H9 (cell line): ENCODE measurements at regions not wholly inside any gene's neighbourhood (a gene's known extent, or its start where the extent isn't known, plus 50 kb on each side); places are given as distances from the start of the nearest gene placed in this dataset.

ENCODE experiments used
- DNase-seq: peaks from one replicate; pipeline ENCODE4 v3.0.0-alpha.2; 2017
- H2AFZ ChIP-seq: one replicate; pipeline ENCODE4 v1.6.1; 2013; ENCODE audit warnings: mild to moderate bottlenecking, low read length, control low read depth, moderate library complexity
- H2AK5ac ChIP-seq: 2 replicates; pipeline ENCODE4 v1.6.1; 2013; ENCODE audit warnings: low read length, control low read depth, mixed read lengths; ENCODE audit not compliant: insufficient read length
- H2BK120ac ChIP-seq: one replicate; pipeline ENCODE4 v1.6.1; 2013; ENCODE audit warnings: low read depth, mild to moderate bottlenecking, low read length, control low read depth, inconsistent platforms; ENCODE audit not compliant: poor library complexity, severe bottlenecking
- H2BK12ac ChIP-seq: 2 replicates; pipeline ENCODE4 v1.6.1; 2013; ENCODE audit warnings: low read length, control low read depth, mixed read lengths, low read depth; ENCODE audit not compliant: insufficient read length
- H2BK15ac ChIP-seq: 2 replicates; pipeline ENCODE4 v1.6.1; 2013; ENCODE audit warnings: low read depth, low read length, control low read depth
- H2BK20ac ChIP-seq: one replicate; pipeline ENCODE4 v1.6.1; 2013; ENCODE audit warnings: low read depth, mild to moderate bottlenecking, low read length, control low read depth, inconsistent platforms; ENCODE audit not compliant: poor library complexity, severe bottlenecking
- H2BK5ac ChIP-seq: 2 replicates; pipeline ENCODE4 v1.6.1; 2013; ENCODE audit warnings: low read length, control low read depth, mixed read lengths; ENCODE audit not compliant: insufficient read length
- H3K14ac ChIP-seq: 2 replicates; pipeline ENCODE4 v1.6.1; 2013; ENCODE audit warnings: low read length, control low read depth; ENCODE audit not compliant: insufficient read depth
- H3K18ac ChIP-seq: 2 replicates; pipeline ENCODE4 v1.6.1; 2013; ENCODE audit warnings: low read depth, mild to moderate bottlenecking, mixed read lengths, low read length, control low read depth; ENCODE audit not compliant: insufficient read length
- H3K23ac ChIP-seq: 2 replicates; pipeline ENCODE4 v1.6.1; 2013; ENCODE audit warnings: low read length, control low read depth, mixed read lengths, low read depth; ENCODE audit not compliant: insufficient read length
- H3K23me2 ChIP-seq: 2 replicates; pipeline ENCODE4 v1.6.1; 2013; ENCODE audit warnings: low read depth, mild to moderate bottlenecking, mixed read lengths, low read length, control low read depth; ENCODE audit not compliant: insufficient read length, poor library complexity, severe bottlenecking
- H3K27ac ChIP-seq: 2 replicates; pipeline ENCODE4 v1.5.1; 2013; ENCODE audit warnings: low read length, control low read depth, mixed read lengths, low read depth; ENCODE audit not compliant: insufficient read length
- H3K27me3 ChIP-seq: 2 replicates; pipeline ENCODE4 v1.6.1; 2013; ENCODE audit warnings: low read length, control low read depth, inconsistent platforms; ENCODE audit not compliant: insufficient read depth
- H3K4ac ChIP-seq: 2 replicates; pipeline ENCODE4 v1.6.1; 2013; ENCODE audit warnings: low read depth, mild to moderate bottlenecking, control low read depth, inconsistent platforms, low read length, moderate library complexity
- H3K4me1 ChIP-seq: 2 replicates; pipeline ENCODE4 v1.6.1; 2013; ENCODE audit warnings: low read length, control low read depth, inconsistent platforms; ENCODE audit not compliant: insufficient read depth
- H3K4me2 ChIP-seq: 2 replicates; pipeline ENCODE4 v1.6.1; 2013; ENCODE audit warnings: low read length, control low read depth, mixed read lengths; ENCODE audit not compliant: insufficient read length, insufficient read depth
- H3K56ac ChIP-seq: 2 replicates; pipeline ENCODE4 v1.6.1; 2013; ENCODE audit warnings: low read depth, mild to moderate bottlenecking, mixed read lengths, low read length, control low read depth; ENCODE audit not compliant: insufficient read length
- H3K79me1 ChIP-seq: 2 replicates; pipeline ENCODE4 v1.6.1; 2013; ENCODE audit warnings: low read depth, mild to moderate bottlenecking, moderate library complexity, low read length, control low read depth, inconsistent platforms; ENCODE audit not compliant: insufficient read depth, poor library complexity, severe bottlenecking
- H3K79me2 ChIP-seq: 2 replicates; pipeline ENCODE4 v1.6.1; 2013; ENCODE audit warnings: low read length, control low read depth, inconsistent platforms; ENCODE audit not compliant: insufficient read depth
- H3K9ac ChIP-seq: 2 replicates; pipeline ENCODE4 v1.6.1; 2013; ENCODE audit warnings: low read length, control low read depth, mixed read lengths; ENCODE audit not compliant: insufficient read length; ENCODE audit errors: extremely low read depth
- H3K9me3 ChIP-seq: one replicate; pipeline ENCODE4 v1.6.1; 2013; ENCODE audit warnings: low read depth, low read length, inconsistent platforms; ENCODE audit not compliant: control insufficient read depth
- H3T11ph ChIP-seq: one replicate; pipeline ENCODE4 v1.6.1; 2013; ENCODE audit warnings: mild to moderate bottlenecking, low read length, control low read depth, inconsistent platforms
- H4K20me1 ChIP-seq: one replicate; pipeline ENCODE4 v1.6.1; 2013; ENCODE audit not compliant: control insufficient read depth, insufficient read length, insufficient read depth
- H4K5ac ChIP-seq: 2 replicates; pipeline ENCODE4 v1.6.1; 2013; ENCODE audit warnings: low read depth, mild to moderate bottlenecking, mixed read lengths, low read length, control low read depth; ENCODE audit not compliant: insufficient read length
- H4K8ac ChIP-seq: replicated peaks from 2 replicates; pipeline ENCODE4 v1.6.1; 2013; ENCODE audit warnings: low read length, control low read depth, mixed read lengths, low read depth; ENCODE audit not compliant: insufficient read length
- H4K91ac ChIP-seq: 2 replicates; pipeline ENCODE4 v1.6.1; 2013; ENCODE audit warnings: low read depth, mild to moderate bottlenecking, moderate library complexity, mixed read lengths, low read length, control low read depth; ENCODE audit not compliant: insufficient read length
- H3K27ac Mint-ChIP-seq, 3 experiments: 2 replicates in 2 of 3; 3 replicates in 1 of 3; pipeline ENCODE4 v1.8.0; 2020 to 2021; ENCODE audit warnings: mixed read lengths in 3 of 3, mild to moderate bottlenecking in 1 of 3, moderate library complexity in 1 of 3
- H3K27me3 Mint-ChIP-seq: 2 replicates; pipeline ENCODE4 v1.8.0; 2021; ENCODE audit warnings: low read depth, mild to moderate bottlenecking, moderate library complexity, mixed read lengths
- H3K36me3 Mint-ChIP-seq, 3 experiments: 2 replicates in 2 of 3; 3 replicates in 1 of 3; pipeline ENCODE4 v1.8.0; 2020 to 2021; ENCODE audit warnings: low read depth in 3 of 3, mixed read lengths in 3 of 3; ENCODE audit not compliant: insufficient read depth in 1 of 3
- H3K4me1 Mint-ChIP-seq, 2 experiments: 2 replicates each; pipeline ENCODE4 v1.8.0; 2020; ENCODE audit warnings: mixed read lengths in 2 of 2
- H3K4me3 Mint-ChIP-seq, 2 experiments: 2 replicates in 1 of 2; 3 replicates in 1 of 2; pipeline ENCODE4 v1.8.0; 2020 to 2021; ENCODE audit warnings: mild to moderate bottlenecking in 2 of 2, mixed read lengths in 2 of 2, moderate library complexity in 1 of 2
- H3K9me3 Mint-ChIP-seq, 2 experiments: 2 replicates in 1 of 2; 3 replicates in 1 of 2; pipeline ENCODE4 v1.8.0; 2020; ENCODE audit warnings: mild to moderate bottlenecking in 2 of 2, mixed read lengths in 2 of 2, moderate library complexity in 1 of 2
- WGBS: extraction: QIAGEN DNeasy Blood & Tissue Kit; methylation state at CpG from one replicate; pipeline ENCODE4 v1.1.7; 2013; ENCODE audit warnings: missing lambda C conversion rate, low lambda C conversion rate, mixed read lengths; ENCODE audit not compliant: insufficient read length; ENCODE audit errors: extremely low coverage; 5-methylcytosine and 5-hydroxymethylcytosine counted together
- TF ChIP-seq, protein P1 (sequence below): fragments of 200-600 bp; sonication (generic); conservative IDR thresholded peaks from 3 replicates; pipeline ENCODE4 v1.8.0; 2021; ENCODE audit warnings: antibody characterized with exemption, mild to moderate bottlenecking

GRCh38 chr1:95984798-95985374 is 736.7 kb upstream of the PTBP2 start:
- no peak overlapping the region for H3T11ph ChIP-seq
- Mint-ChIP-seq H3K4me3 (no peak overlapping the region), H3K27ac (no peak overlapping the region)

More at GRCh38 chr1:95984798-95985374, 736.7 kb upstream of the PTBP2 start:
- TF ChIP-seq, protein P1, sequence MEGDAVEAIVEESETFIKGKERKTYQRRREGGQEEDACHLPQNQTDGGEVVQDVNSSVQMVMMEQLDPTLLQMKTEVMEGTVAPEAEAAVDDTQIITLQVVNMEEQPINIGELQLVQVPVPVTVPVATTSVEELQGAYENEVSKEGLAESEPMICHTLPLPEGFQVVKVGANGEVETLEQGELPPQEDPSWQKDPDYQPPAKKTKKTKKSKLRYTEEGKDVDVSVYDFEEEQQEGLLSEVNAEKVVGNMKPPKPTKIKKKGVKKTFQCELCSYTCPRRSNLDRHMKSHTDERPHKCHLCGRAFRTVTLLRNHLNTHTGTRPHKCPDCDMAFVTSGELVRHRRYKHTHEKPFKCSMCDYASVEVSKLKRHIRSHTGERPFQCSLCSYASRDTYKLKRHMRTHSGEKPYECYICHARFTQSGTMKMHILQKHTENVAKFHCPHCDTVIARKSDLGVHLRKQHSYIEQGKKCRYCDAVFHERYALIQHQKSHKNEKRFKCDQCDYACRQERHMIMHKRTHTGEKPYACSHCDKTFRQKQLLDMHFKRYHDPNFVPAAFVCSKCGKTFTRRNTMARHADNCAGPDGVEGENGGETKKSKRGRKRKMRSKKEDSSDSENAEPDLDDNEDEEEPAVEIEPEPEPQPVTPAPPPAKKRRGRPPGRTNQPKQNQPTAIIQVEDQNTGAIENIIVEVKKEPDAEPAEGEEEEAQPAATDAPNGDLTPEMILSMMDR, result no peak
- no peak overlapping the region for H3K4me2 ChIP-seq
- Mint-ChIP-seq H3K27me3 (no peaks in the 10 kb centered on the region), H3K9me3 (no peaks in the 10 kb centered on the region), H3K4me1 (peaks cover 0 to 4% of the 10 kb centered on the region in 2 experiments; a peak in 1 of 4 replicates), H3K36me3 (no peaks in the 10 kb centered on the region)
- no peaks in the 10 kb centered on the region for H3K9me3 ChIP-seq
- H2BK20ac ChIP-seq, result no peak overlapping the region
- no peak overlapping the region for H3K4ac ChIP-seq
- H2BK5ac ChIP-seq, result no peak overlapping the region
- no peak overlapping the region for H3K14ac ChIP-seq
- no peaks in the 10 kb centered on the region for H3K27me3 ChIP-seq
- no peak overlapping the region for H2BK15ac ChIP-seq
- no peak overlapping the region for H3K27ac ChIP-seq
- H3K23me2 ChIP-seq, result no peaks in the 10 kb centered on the region
- no peak overlapping the region for H4K8ac ChIP-seq
- no peak overlapping the region for H4K91ac ChIP-seq
- H3K4me1 ChIP-seq, result no peaks in the 10 kb centered on the region
- no peak overlapping the region for H4K5ac ChIP-seq
- H3K18ac ChIP-seq, result no peak overlapping the region
- H3K79me2 ChIP-seq, result no peaks in the 10 kb centered on the region
- H2AFZ ChIP-seq, result no peak overlapping the region
- no peak overlapping the region for H3K56ac ChIP-seq
- H2BK12ac ChIP-seq, result no peak overlapping the region
- H2BK120ac ChIP-seq, result no peak overlapping the region
- WGBS, result no CpG with 5 or more reads among the region's 1 CpG
- H4K20me1 ChIP-seq, result no peaks in the 10 kb centered on the region
- no peak overlapping the region for H2AK5ac ChIP-seq
- no peak overlapping the region for H3K23ac ChIP-seq
- no peak for DNase-seq
- H3K9ac ChIP-seq, result no peak overlapping the region
- H3K79me1 ChIP-seq, result no peaks in the 10 kb centered on the region
